Adrenal gland (tissue), 9 donors: ENCODE measurements at regions not wholly inside any gene's neighbourhood (a gene's known extent, or its start where the extent isn't known, plus 50 kb on each side); places are given as distances from the start of the nearest gene placed in this dataset.
A peak's percentile ranks its signal among the peaks of the same experiment; 100 is the strongest.

Source experiments
- DNase-seq, 7 donors: peaks; one replicate each; pipeline ENCODE4 v3.0.0-alpha.2; 2019 to 2020
- H3K27ac ChIP-seq, 5 donors: fragments of 200-600 bp; sonication (generic) in 4 of 5; 1 replicate in 3 of 5; 2 replicates in 2 of 5; pipeline versions ENCODE4 v1.5.1 to v1.8.0; 2016 to 2020; ENCODE audit warnings: mild to moderate bottlenecking in 1 of 5
- H3K27me3 ChIP-seq: fragments of 200-600 bp; 2 replicates; pipeline ENCODE4 v1.8.0; 2021
- H3K36me3 ChIP-seq, 2 donors: fragments of 200-600 bp; replicated peaks in 1 of 2; 1 replicate in 1 of 2; 2 replicates in 1 of 2; pipeline versions ENCODE4 v1.5.1 to v1.8.0; 2018 to 2022
- H3K4me1 ChIP-seq, 2 donors: fragments of 200-600 bp; replicated peaks in 1 of 2; 1 replicate in 1 of 2; 2 replicates in 1 of 2; pipeline versions ENCODE4 v1.5.1 to v1.8.0; 2018 to 2021
- H3K4me3 ChIP-seq, 4 donors: fragments of 200-600 bp; sonication (generic) in 3 of 4; one replicate each; pipeline ENCODE4 v1.5.1; 2016 to 2018
- H3K9me3 ChIP-seq, 3 donors: fragments of 200-600 bp; sonication (generic) in 1 of 3; replicated peaks in 1 of 3; 1 replicate in 2 of 3; 2 replicates in 1 of 3; pipeline versions ENCODE4 v1.5.1 to v1.8.0; 2016 to 2021
- POLR2A ChIP-seq, 2 donors: fragments of 450-650 bp; IDR thresholded peaks; one replicate each; pipeline ENCODE4 v1.6.1; 2017; ENCODE audit warnings: antibody characterized with exemption in 2 of 2, mild to moderate bottlenecking in 2 of 2, moderate library complexity in 1 of 2
- whole genome bisulfite sequencing, 4 donors: extraction: QIAGEN DNeasy Blood & Tissue Kit in 2 of 4; methylation state at CpG; one replicate each; pipeline versions ENCODE4 v1.1.5 to v1.1.7; 2013 to 2017; 5-methylcytosine and 5-hydroxymethylcytosine counted together
- intact Hi-C, 2 donors: fragments of 100-400 bp; cut with DNase I; formaldehyde crosslinking; loops; one replicate each; pipeline versions ENCODE4 v1.14.1 to v1.15.0; 2022 to 2023
- TF ChIP-seq, protein P1 (sequence below), 6 experiments: fragments of 450-650 bp in 4 of 6; fragments of 200-600 bp in 2 of 6; sonication (generic) in 1 of 6; IDR thresholded peaks; 1 replicate in 5 of 6; 2 replicates in 1 of 6; pipeline versions ENCODE4 v1.5.1 to v1.8.0; 2016 to 2021; ENCODE audit warnings: antibody characterized with exemption in 6 of 6, mild to moderate bottlenecking in 2 of 6, moderate library complexity in 1 of 6
- donor health status: healthy with polysubstance abuse.
- donor health status: Bipolar disorder and iron deficiency.
- donor health status: DM: yes; HTN: yes; CAD: no.
- donor health status: DM: no; HTN: no; CAD: no.
- donor health status: DM: no; HTN: no; CAD: no.

DNA sequence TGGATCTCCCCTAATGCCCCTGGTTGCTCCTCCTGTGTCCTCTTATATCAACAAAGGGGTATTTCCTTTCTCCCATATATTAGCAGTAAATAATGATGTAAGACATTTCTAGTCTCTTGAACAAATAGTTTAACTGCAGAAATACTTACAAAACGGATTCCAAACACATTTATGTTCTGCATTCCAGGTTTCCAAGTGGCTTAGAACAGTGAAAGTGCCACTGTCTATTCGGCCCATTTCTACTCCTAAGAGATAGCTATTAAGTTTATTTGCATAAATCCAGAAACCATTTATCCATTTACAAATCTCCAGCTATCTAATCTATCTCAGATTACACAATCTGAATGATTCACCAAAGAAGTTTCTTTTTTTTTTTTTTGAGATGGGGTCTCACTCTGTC, 55.8 kb upstream of the FRMD4B start:
- Histone ChIP-seq H3K4me3 (no peak overlapping the region), H3K36me3 (no peaks in the 10 kb centered on the region), H3K4me1 (no peaks in the 10 kb centered on the region), H3K27me3 (peaks cover 4% of the 10 kb centered on the region), H3K9me3 (no peaks in the 10 kb centered on the region), H3K27ac (no peak overlapping the region)
- DNase-seq: no peak
- intact Hi-C loops: no loop called here
- no peak for TF ChIP-seq POLR2A (IDR thresholded peaks at IDR 0.05)
- TF ChIP-seq, protein P1, sequence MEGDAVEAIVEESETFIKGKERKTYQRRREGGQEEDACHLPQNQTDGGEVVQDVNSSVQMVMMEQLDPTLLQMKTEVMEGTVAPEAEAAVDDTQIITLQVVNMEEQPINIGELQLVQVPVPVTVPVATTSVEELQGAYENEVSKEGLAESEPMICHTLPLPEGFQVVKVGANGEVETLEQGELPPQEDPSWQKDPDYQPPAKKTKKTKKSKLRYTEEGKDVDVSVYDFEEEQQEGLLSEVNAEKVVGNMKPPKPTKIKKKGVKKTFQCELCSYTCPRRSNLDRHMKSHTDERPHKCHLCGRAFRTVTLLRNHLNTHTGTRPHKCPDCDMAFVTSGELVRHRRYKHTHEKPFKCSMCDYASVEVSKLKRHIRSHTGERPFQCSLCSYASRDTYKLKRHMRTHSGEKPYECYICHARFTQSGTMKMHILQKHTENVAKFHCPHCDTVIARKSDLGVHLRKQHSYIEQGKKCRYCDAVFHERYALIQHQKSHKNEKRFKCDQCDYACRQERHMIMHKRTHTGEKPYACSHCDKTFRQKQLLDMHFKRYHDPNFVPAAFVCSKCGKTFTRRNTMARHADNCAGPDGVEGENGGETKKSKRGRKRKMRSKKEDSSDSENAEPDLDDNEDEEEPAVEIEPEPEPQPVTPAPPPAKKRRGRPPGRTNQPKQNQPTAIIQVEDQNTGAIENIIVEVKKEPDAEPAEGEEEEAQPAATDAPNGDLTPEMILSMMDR (IDR thresholded peaks at IDR 0.05): no peak
- 64 to 74% (median 69%) methylated on average over 2 of the region's 2 CpGs for WGBS, 4 donors

DNA sequence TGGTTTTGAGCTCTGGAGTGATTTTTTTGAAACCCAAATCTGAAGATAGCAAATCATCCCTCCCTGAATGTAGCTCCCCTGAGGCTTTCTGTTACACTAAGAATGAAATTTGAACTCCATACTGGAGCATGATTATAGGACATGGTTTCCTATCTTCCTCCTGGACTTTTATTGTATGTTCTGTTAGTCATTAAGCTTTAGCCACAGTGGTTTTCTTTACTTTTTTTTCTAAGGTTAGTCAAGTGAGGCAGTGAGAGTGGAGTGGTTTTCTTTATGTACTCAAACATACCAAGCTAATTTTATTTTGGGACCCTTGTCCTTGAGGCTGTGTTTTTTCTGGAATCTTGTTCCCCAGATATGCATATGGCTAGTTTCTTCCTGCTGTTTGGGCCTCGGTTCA, 55.2 kb upstream of the FRMD4B start:
- TF ChIP-seq, protein P1 (IDR thresholded peaks at IDR 0.05): no peak
- TF ChIP-seq POLR2A (IDR thresholded peaks at IDR 0.05): no peak
- Histone ChIP-seq H3K27ac (no peak overlapping the region), H3K4me3 (no peak overlapping the region), H3K36me3 (no peaks in the 10 kb centered on the region), H3K9me3 (no peaks in the 10 kb centered on the region), H3K4me1 (no peaks in the 10 kb centered on the region), H3K27me3 (peaks cover 4% of the 10 kb centered on the region)
- intact Hi-C loops: no loop called here
- no peak for DNase-seq
- WGBS, 4 donors: 68 to 96% (median 79%) methylated on average over 1 of the region's 1 CpG

DNA sequence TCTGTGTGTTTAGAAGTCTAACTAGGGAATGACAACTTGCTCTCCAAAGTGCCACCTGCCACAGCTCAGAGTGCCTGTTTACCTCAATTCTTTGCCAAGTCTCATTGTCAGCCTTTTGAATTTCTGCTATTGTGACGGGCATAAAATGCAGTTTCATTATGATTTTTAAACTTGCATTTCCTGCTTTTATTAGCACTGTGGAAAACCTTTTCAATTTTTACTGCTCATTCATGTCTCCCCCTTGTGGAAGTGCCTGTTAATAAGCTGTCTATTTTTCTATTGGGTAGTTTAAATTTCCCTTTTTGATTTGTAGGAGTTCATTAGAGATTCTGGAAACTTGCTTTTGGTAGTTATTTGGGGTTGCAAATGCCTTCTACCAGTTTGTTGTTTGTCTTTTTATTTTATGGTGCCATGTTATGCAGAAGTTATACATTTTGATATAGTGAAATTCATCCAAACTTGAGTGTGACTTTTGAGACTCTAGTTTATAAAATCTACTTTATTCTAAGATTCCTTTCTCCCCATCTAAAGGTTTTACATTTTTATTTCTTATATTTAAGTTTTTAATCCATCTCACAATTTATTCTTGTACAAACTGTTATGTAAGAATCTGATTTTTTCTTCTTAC, 53.9 kb upstream of the FRMD4B start:
- Histone ChIP-seq H3K36me3 (no peaks in the 10 kb centered on the region), H3K27me3 (peaks cover 4% of the 10 kb centered on the region), H3K4me1 (no peaks in the 10 kb centered on the region), H3K27ac (peak overlapping the region in 1 of 5 donors; percentile 7), H3K4me3 (no peak overlapping the region), H3K9me3 (no peaks in the 10 kb centered on the region)
- intact Hi-C loops: no loop called here
- 6 to 15% (median 9%) methylated on average over 1 of the region's 1 CpG for WGBS, 4 donors
- DNase-seq: no peak
- TF ChIP-seq, protein P1 (IDR thresholded peaks at IDR 0.05): peak; percentile 29 to 65 (median 58)
- TF ChIP-seq POLR2A (IDR thresholded peaks at IDR 0.05): no peak

DNA sequence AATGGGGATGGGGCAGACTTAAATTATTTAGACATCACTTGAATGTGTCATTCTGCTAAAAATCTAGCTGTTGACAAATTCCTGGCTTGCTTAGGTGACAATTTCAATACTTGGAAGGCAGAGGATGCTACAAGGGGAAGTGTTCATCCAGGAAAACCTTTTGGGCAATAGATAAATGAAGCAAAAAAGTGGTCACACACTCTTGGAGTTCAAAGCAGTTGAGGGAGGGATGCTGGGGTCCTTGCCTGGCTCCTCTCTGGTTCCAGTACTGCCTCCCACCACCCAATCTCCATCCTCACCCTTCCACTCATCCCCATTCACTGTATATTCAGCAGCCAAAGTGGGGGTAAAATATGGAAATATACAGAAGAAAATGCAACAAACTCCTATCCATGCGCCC, 52.6 kb upstream of the FRMD4B start:
- Histone ChIP-seq H3K4me1 (no peaks in the 10 kb centered on the region), H3K27me3 (peaks cover 4% of the 10 kb centered on the region), H3K9me3 (no peaks in the 10 kb centered on the region), H3K4me3 (no peak overlapping the region), H3K36me3 (no peaks in the 10 kb centered on the region), H3K27ac (no peak overlapping the region)
- WGBS, 4 donors: 90 to 97% (median 94%) methylated on average over 1 of the region's 1 CpG
- no peak for TF ChIP-seq POLR2A (IDR thresholded peaks at IDR 0.05)
- TF ChIP-seq, protein P1 (IDR thresholded peaks at IDR 0.05): no peak
- intact Hi-C loops: no loop called here
- no peak for DNase-seq
